ENCODE measurements at regions not wholly inside any gene's neighbourhood (a gene's known extent, or its start where the extent isn't known, plus 50 kb on each side); places are given as distances from the start of the nearest gene placed in this dataset.
"Not testable (repeated sequence)": the region's sequence is repeated elsewhere in the genome, so short reads cannot be mapped to it uniquely, and the experiment has no call there.

DNA sequence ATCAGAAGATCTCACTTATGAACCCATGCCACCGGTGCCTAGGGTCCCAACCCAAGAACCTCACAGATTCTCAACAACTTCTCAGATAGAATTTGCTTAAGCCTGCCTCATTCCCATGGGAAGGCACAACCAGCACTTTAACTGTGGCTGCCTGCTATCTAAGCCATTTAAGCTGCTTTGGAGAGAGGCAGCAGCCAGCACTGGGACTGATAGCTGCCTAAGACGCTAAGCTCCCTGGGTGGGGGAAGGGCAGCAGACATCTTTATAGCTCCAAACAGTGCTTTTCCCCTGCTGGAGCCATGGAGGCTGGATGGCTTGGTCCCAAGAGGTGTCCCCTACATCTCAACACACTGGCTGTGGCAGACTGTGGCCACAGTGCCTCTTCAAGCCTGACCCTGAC is 1268.6 kb downstream of the FAM133A start:
- Mint-ChIP-seq H3K4me1 (no peaks in the 10 kb centered on the region), H3K4me3 (no peak overlapping the region), H3K27me3 (ENCODE audit: low read depth in 3 of 3) (no peaks in the 10 kb centered on the region), H3K9me3 (peaks cover 2 to 5% (median 4%) of the 10 kb centered on the region in 7 donors), H3K36me3 (no peaks in the 10 kb centered on the region), H3K27ac (no peak overlapping the region)
- H3K79me2 ChIP-seq (ENCODE audit: insufficient read depth, low read length), result no peaks in the 10 kb centered on the region
- no peaks in the 10 kb centered on the region for H4K20me1 ChIP-seq (ENCODE audit: insufficient read depth, low read length)
- H2AFZ ChIP-seq (ENCODE audit: insufficient read depth, low read depth, low read length, poor library complexity, severe bottlenecking), result no peak overlapping the region
- H3K4me3 ChIP-seq (replicated peaks in 1 of 3; ENCODE audit: low read depth in 2 of 3, low read length in 3 of 3), result no peak overlapping the region
- H3K4me2 ChIP-seq (replicated peaks; ENCODE audit: extremely low read depth, low read length, poor library complexity, severe bottlenecking), result no peak overlapping the region
- H3K27me3 ChIP-seq (ENCODE audit: control insufficient read depth in 2 of 2, insufficient read depth in 2 of 2, low read length in 2 of 2), result no peaks in the 10 kb centered on the region
- intact Hi-C loops (cut with micrococcal nuclease), result no loop called here
- no peak overlapping the region for H3K27ac ChIP-seq (ENCODE audit: low read depth in 1 of 2, low read length in 2 of 2)
- H3K9ac ChIP-seq (ENCODE audit: insufficient read depth, low read length, poor library complexity, severe bottlenecking), result no peak overlapping the region
- no peaks in the 10 kb centered on the region for H3K36me3 ChIP-seq (replicated peaks in 1 of 2; ENCODE audit: control insufficient read depth in 1 of 2, insufficient read depth in 2 of 2, low read length in 2 of 2)
- peaks cover 0 to 13% of the 10 kb centered on the region in 2 donors for H3K9me3 ChIP-seq (replicated peaks in 1 of 2; ENCODE audit: control insufficient read depth in 1 of 2, insufficient read depth in 1 of 2, low read length in 2 of 2)
- H3K4me1 ChIP-seq (ENCODE audit: control insufficient read depth in 1 of 2, insufficient read depth in 2 of 2, low read length in 2 of 2), result no peaks in the 10 kb centered on the region
- DNase-seq, result no peak
- WGBS (ENCODE audit: insufficient coverage), result no CpG with 5 or more reads among the region's 2 CpGs
- TF ChIP-seq, protein P1, sequence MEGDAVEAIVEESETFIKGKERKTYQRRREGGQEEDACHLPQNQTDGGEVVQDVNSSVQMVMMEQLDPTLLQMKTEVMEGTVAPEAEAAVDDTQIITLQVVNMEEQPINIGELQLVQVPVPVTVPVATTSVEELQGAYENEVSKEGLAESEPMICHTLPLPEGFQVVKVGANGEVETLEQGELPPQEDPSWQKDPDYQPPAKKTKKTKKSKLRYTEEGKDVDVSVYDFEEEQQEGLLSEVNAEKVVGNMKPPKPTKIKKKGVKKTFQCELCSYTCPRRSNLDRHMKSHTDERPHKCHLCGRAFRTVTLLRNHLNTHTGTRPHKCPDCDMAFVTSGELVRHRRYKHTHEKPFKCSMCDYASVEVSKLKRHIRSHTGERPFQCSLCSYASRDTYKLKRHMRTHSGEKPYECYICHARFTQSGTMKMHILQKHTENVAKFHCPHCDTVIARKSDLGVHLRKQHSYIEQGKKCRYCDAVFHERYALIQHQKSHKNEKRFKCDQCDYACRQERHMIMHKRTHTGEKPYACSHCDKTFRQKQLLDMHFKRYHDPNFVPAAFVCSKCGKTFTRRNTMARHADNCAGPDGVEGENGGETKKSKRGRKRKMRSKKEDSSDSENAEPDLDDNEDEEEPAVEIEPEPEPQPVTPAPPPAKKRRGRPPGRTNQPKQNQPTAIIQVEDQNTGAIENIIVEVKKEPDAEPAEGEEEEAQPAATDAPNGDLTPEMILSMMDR (IDR thresholded peaks at IDR 0.05), result no peak

DNA sequence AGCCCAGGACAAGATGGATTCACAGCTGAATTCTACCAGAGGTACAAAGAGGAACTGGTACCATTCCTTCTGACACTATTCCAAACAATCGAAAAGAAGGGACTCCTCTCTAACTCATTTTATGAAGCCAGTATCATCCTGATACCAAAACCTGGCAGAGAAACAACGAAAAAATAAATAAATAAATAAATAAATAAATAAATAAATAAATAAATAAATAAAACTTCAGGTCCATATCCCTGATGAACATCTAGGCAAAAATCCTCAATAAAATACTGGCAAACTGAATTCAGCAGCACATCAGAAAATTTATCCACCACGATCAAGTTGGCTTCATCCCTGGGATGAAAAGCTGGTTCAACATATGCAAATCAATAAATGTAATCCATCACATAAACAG is 1272.1 kb downstream of the FAM133A start:
- H3K36me3 ChIP-seq (replicated peaks in 1 of 2; ENCODE audit: control insufficient read depth in 1 of 2, insufficient read depth in 2 of 2, low read length in 2 of 2); H3K79me2 ChIP-seq (ENCODE audit: insufficient read depth, low read length); H3K4me3 Mint-ChIP-seq; H3K4me1 ChIP-seq (ENCODE audit: control insufficient read depth in 1 of 2, insufficient read depth in 2 of 2, low read length in 2 of 2); H3K9ac ChIP-seq (ENCODE audit: insufficient read depth, low read length, poor library complexity, severe bottlenecking); DNase-seq; H2AFZ ChIP-seq (ENCODE audit: insufficient read depth, low read depth, low read length, poor library complexity, severe bottlenecking); H3K27ac Mint-ChIP-seq; H3K27ac ChIP-seq (ENCODE audit: low read depth in 1 of 2, low read length in 2 of 2); H3K36me3 Mint-ChIP-seq; H4K20me1 ChIP-seq (ENCODE audit: insufficient read depth, low read length); H3K4me2 ChIP-seq (replicated peaks; ENCODE audit: extremely low read depth, low read length, poor library complexity, severe bottlenecking); H3K4me1 Mint-ChIP-seq; H3K4me3 ChIP-seq (replicated peaks in 1 of 3; ENCODE audit: low read depth in 2 of 3, low read length in 3 of 3); intact Hi-C loops (cut with micrococcal nuclease); H3K9me3 Mint-ChIP-seq; H3K27me3 Mint-ChIP-seq (ENCODE audit: low read depth in 3 of 3); H3K27me3 ChIP-seq (ENCODE audit: control insufficient read depth in 2 of 2, insufficient read depth in 2 of 2, low read length in 2 of 2): not testable (repeated sequence)
- WGBS (ENCODE audit: insufficient coverage), result no CpG with 5 or more reads among the region's 3 CpGs
- H3K9me3 ChIP-seq (replicated peaks in 1 of 2; ENCODE audit: control insufficient read depth in 1 of 2, insufficient read depth in 1 of 2, low read length in 2 of 2), result peaks cover 0 to 13% of the 10 kb centered on the region in 2 donors

All from CD14-positive monocyte (primary cell).